ENCODE measurements at regions not wholly inside any gene's neighbourhood (a gene's known extent, or its start where the extent isn't known, plus 50 kb on each side); places are given as distances from the start of the nearest gene placed in this dataset.

- DNase-seq (ENCODE audit: low read depth): no peak
- H3K4me3 ChIP-seq (ENCODE audit: low read depth, low read length): no peak overlapping the region
- TF ChIP-seq, protein P1, sequence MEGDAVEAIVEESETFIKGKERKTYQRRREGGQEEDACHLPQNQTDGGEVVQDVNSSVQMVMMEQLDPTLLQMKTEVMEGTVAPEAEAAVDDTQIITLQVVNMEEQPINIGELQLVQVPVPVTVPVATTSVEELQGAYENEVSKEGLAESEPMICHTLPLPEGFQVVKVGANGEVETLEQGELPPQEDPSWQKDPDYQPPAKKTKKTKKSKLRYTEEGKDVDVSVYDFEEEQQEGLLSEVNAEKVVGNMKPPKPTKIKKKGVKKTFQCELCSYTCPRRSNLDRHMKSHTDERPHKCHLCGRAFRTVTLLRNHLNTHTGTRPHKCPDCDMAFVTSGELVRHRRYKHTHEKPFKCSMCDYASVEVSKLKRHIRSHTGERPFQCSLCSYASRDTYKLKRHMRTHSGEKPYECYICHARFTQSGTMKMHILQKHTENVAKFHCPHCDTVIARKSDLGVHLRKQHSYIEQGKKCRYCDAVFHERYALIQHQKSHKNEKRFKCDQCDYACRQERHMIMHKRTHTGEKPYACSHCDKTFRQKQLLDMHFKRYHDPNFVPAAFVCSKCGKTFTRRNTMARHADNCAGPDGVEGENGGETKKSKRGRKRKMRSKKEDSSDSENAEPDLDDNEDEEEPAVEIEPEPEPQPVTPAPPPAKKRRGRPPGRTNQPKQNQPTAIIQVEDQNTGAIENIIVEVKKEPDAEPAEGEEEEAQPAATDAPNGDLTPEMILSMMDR (IDR thresholded peaks at IDR 0.05; ENCODE audit: low read depth, low read length, missing control alignments): no peak
- in situ Hi-C loops (cut with HindIII; ENCODE audit: low sequenced_read_pairs): no loop called here
Observed at GRCh38 chr18:78154444-78154843, 825.2 kb upstream of the SALL3 start.

- TF ChIP-seq, protein P1 (IDR thresholded peaks at IDR 0.05; ENCODE audit: low read depth, low read length, missing control alignments): no peak
- in situ Hi-C loops (cut with HindIII; ENCODE audit: low sequenced_read_pairs): no loop called here
- no peak overlapping the region for H3K4me3 ChIP-seq (ENCODE audit: low read depth, low read length)
- no peak for DNase-seq (ENCODE audit: low read depth)
Observed at GRCh38 chr18:78154853-78155252, 824.8 kb upstream of the SALL3 start.

- H3K4me3 ChIP-seq (ENCODE audit: low read depth, low read length): no peak overlapping the region
- no peak for DNase-seq (ENCODE audit: low read depth)
- in situ Hi-C loops (cut with HindIII; ENCODE audit: low sequenced_read_pairs): no loop called here
- TF ChIP-seq, protein P1 (IDR thresholded peaks at IDR 0.05; ENCODE audit: low read depth, low read length, missing control alignments): no peak
Observed at GRCh38 chr18:78156466-78156865, 823.2 kb upstream of the SALL3 start.

DNA sequence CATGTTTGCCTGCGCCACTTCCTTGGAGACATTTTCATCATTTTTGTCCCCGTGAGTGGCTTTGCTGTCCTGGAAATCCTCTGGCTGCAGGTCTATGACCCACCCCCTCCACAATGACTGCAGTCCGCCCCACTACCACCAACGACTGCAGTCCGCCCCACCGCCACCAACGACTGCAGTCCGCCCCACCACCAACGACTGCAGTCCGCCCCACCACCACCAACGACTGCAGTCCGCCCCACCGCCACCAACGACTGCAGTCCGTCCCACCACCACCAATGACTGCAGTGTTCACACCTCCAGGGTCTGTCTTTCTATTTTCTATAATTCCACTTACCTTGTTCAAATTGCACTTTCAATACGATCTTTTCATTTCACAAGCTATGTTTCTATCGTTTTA is 820.7 kb upstream of the SALL3 start:
- in situ Hi-C loops (cut with HindIII; ENCODE audit: low sequenced_read_pairs): no loop called here
- no peak for DNase-seq (ENCODE audit: low read depth)
- H3K4me3 ChIP-seq (ENCODE audit: low read depth, low read length): no peak overlapping the region
- TF ChIP-seq, protein P1 (IDR thresholded peaks at IDR 0.05; ENCODE audit: low read depth, low read length, missing control alignments): no peak

GRCh38 chr18:78159397-78159796 is 820.2 kb upstream of the SALL3 start:
- no peak overlapping the region for H3K4me3 ChIP-seq (ENCODE audit: low read depth, low read length)
- in situ Hi-C loops (cut with HindIII; ENCODE audit: low sequenced_read_pairs): no loop called here
- TF ChIP-seq, protein P1 (IDR thresholded peaks at IDR 0.05; ENCODE audit: low read depth, low read length, missing control alignments): no peak
- DNase-seq (ENCODE audit: low read depth): no peak

DNA sequence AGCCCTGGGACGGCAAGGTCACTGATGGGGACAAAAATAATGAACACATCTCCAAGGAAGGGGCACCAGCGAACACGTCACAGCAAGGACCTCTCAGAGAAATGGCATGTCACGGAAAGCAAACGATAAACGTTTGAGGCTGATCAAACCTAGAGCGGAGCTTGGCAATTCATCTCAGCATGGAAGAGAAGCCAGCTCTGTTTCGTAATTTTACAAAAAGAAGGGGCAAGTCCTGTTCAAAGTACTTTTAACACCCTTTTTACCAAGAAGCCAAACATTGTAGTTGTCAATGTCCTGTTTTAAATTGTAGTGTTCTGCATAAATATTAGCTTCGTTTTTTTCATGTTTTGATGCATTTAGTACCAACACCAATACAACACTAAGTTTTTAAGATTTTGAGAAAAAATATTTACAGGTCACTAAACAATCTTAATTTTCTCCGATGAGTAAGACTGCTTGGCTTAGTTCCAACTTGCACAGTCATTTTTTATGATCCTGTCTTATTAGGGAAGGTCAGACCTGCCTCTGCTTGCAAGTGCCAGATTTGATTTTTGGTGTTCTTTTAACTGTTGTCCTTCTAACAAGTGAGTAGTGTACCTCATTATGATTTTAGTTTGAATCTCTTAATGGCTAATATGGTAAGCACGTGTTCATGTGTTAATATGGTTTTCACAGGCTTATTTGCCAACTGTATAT is 818.5 kb upstream of the SALL3 start:
- no peak overlapping the region for H3K4me3 ChIP-seq (ENCODE audit: low read depth, low read length)
- TF ChIP-seq, protein P1 (IDR thresholded peaks at IDR 0.05; ENCODE audit: low read depth, low read length, missing control alignments): no peak
- no peak for DNase-seq (ENCODE audit: low read depth)
- in situ Hi-C loops (cut with HindIII; ENCODE audit: low sequenced_read_pairs): no loop called here

Measured in astrocyte of the cerebellum (primary cell).